Hepatocyte (in vitro differentiated cells): ENCODE measurements at regions not wholly inside any gene's neighbourhood (a gene's known extent, or its start where the extent isn't known, plus 50 kb on each side); places are given as distances from the start of the nearest gene placed in this dataset.

ENCODE experiments used
- EZH2 ChIP-seq: fragments of 200-600 bp; sonication (generic); IDR thresholded peaks from 2 replicates; pipeline ENCODE4 v1.6.1; 2016; ENCODE audit warnings: antibody characterized with exemption, mild to moderate bottlenecking, borderline replicate concordance
- TF ChIP-seq, protein P1 (sequence below): fragments of 200-600 bp; sonication (generic); IDR thresholded peaks from 2 replicates; pipeline ENCODE4 v1.5.1; 2016; ENCODE audit warnings: antibody characterized with exemption, mild to moderate bottlenecking; ENCODE audit not compliant: poor library complexity

GRCh38 chr1:183730886-183731573, 73.9 kb upstream of the RGL1 start:
- TF ChIP-seq, protein P1, sequence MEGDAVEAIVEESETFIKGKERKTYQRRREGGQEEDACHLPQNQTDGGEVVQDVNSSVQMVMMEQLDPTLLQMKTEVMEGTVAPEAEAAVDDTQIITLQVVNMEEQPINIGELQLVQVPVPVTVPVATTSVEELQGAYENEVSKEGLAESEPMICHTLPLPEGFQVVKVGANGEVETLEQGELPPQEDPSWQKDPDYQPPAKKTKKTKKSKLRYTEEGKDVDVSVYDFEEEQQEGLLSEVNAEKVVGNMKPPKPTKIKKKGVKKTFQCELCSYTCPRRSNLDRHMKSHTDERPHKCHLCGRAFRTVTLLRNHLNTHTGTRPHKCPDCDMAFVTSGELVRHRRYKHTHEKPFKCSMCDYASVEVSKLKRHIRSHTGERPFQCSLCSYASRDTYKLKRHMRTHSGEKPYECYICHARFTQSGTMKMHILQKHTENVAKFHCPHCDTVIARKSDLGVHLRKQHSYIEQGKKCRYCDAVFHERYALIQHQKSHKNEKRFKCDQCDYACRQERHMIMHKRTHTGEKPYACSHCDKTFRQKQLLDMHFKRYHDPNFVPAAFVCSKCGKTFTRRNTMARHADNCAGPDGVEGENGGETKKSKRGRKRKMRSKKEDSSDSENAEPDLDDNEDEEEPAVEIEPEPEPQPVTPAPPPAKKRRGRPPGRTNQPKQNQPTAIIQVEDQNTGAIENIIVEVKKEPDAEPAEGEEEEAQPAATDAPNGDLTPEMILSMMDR, result no peak
- TF ChIP-seq EZH2, result no peak
